ENCODE measurements at regions not wholly inside any gene's neighbourhood (a gene's known extent, or its start where the extent isn't known, plus 50 kb on each side); places are given as distances from the start of the nearest gene placed in this dataset.

- TF ChIP-seq, protein P1, sequence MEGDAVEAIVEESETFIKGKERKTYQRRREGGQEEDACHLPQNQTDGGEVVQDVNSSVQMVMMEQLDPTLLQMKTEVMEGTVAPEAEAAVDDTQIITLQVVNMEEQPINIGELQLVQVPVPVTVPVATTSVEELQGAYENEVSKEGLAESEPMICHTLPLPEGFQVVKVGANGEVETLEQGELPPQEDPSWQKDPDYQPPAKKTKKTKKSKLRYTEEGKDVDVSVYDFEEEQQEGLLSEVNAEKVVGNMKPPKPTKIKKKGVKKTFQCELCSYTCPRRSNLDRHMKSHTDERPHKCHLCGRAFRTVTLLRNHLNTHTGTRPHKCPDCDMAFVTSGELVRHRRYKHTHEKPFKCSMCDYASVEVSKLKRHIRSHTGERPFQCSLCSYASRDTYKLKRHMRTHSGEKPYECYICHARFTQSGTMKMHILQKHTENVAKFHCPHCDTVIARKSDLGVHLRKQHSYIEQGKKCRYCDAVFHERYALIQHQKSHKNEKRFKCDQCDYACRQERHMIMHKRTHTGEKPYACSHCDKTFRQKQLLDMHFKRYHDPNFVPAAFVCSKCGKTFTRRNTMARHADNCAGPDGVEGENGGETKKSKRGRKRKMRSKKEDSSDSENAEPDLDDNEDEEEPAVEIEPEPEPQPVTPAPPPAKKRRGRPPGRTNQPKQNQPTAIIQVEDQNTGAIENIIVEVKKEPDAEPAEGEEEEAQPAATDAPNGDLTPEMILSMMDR (conservative IDR thresholded peaks at IDR 0.05; ENCODE audit: low read depth, low read length), result no peak
- TF ChIP-seq POLR2A (IDR thresholded peaks at IDR 0.05; ENCODE audit: low read depth, low read length) (no peak), CEBPB (IDR thresholded peaks at IDR 0.05; ENCODE audit: low read depth, low read length) (no peak), SMC3 (IDR thresholded peaks at IDR 0.05; ENCODE audit: low read depth, low read length) (no peak), RAD21 (IDR thresholded peaks at IDR 0.05; ENCODE audit: low read length) (no peak), USF2 (IDR thresholded peaks at IDR 0.05; ENCODE audit: low read depth, low read length) (no peak), MAZ (IDR thresholded peaks at IDR 0.05; ENCODE audit: borderline replicate concordance, low read depth, low read length) (no peak), MXI1 (IDR thresholded peaks at IDR 0.05; ENCODE audit: borderline replicate concordance, low read depth, low read length) (no peak), BHLHE40 (IDR thresholded peaks at IDR 0.05; ENCODE audit: low read depth, low read length) (no peak), CHD1 (IDR thresholded peaks at IDR 0.05; ENCODE audit: low read depth, low read length) (no peak), FOS (IDR thresholded peaks at IDR 0.05; ENCODE audit: low read depth, low read length) (no peak), MAFK (IDR thresholded peaks at IDR 0.05; ENCODE audit: low read depth, low read length) (no peak), ELK1 (IDR thresholded peaks at IDR 0.05; ENCODE audit: borderline replicate concordance, low read depth, low read length) (no peak)
Observed at GRCh38 chr14:62313212-62313611, 551.0 kb downstream of the SNAPC1 start.

Data from IMR-90 (cell line).